ENCODE measurements at regions not wholly inside any gene's neighbourhood (a gene's known extent, or its start where the extent isn't known, plus 50 kb on each side); places are given as distances from the start of the nearest gene placed in this dataset.
"Not testable (repeated sequence)": the region's sequence is repeated elsewhere in the genome, so short reads cannot be mapped to it uniquely, and the experiment has no call there.

- DNase-seq (ENCODE audit: low read depth) = no peak
These were observed 303.5 kb downstream of the TBC1D4 start for GRCh38 chr13:75178436-75178835.

- DNase-seq (ENCODE audit: low read depth) = no peak
These were observed 306.4 kb downstream of the TBC1D4 start for GRCh38 chr13:75175575-75175974.

GRCh38 chr13:75175097-75175496 is 306.9 kb downstream of the TBC1D4 start:
- DNase-seq (ENCODE audit: low read depth) = not testable (repeated sequence)

GRCh38 chr13:75174481-75174880 is 307.5 kb downstream of the TBC1D4 start:
- no peak for DNase-seq (ENCODE audit: low read depth)

DNA sequence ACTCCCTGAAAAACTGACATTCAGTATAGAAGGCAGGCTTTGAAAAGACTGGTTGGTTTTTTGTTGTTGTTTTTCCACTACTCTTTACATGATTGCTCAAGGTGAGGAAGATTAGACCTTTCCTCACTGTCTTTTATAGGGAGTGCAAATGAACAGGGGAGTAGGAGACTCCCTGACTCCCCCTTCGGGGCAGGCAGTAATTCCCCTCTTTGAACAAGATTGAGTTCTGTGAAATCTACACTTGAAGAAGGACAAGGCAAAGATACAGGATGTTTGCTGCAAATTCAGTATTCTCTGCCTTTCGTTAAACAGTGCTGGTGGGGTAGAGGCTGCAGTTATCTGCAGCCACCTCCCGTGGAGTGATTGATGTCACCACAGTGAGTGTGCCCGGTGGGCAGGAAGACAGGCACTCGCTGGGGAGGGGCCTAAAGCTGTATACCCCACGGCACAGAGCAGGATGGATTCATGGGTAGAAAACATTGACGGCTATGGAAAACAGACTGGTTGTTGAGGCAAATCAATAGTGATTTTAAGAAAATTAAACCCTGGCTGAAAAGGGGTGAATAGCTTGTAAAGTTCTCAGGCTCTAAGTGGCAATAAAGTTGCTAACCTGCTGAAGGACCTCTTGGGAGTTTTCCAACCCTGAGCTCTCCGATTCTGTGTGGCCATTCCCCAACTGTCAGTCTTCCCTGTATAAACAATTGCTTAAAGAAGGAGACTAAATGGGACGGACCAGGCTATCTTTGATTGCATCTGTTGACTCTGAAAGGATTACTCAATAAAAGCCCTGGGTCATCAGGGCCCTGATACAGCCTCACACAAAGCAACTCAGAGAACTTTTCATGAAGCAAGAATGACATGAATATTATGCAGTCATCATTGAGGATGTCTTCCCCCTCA is 308.3 kb downstream of the TBC1D4 start:
- no peak for DNase-seq (ENCODE audit: low read depth)

DNA sequence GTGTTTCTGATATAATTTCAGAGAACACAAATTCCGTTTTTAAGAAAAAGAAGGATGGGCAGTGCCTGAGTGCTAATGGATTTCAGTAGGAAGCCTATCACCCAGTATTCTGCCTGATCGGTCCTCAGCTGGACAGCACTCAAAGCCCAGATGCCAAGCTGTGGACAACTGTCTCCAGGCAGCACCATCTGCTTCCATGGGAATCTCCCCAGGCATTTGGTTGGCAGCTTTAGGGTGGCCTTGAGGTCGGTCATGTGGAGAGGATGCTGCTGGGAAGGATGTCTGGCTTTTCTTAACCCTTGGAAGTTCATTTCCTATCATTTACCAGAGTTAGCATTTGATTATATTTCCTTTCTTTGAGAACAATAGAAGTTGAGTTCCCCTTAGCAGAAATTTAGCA is 311.7 kb downstream of the TBC1D4 start:
- DNase-seq (ENCODE audit: low read depth) = no peak

GRCh38 chr13:75165543-75166230 is 316.3 kb downstream of the TBC1D4 start:
- DNase-seq (ENCODE audit: low read depth) = no peak

- no peak for DNase-seq (ENCODE audit: low read depth)
These were observed 320.2 kb downstream of the TBC1D4 start for GRCh38 chr13:75161804-75162203.

GRCh38 chr13:75160984-75161383 is 321.0 kb downstream of the TBC1D4 start:
- DNase-seq (ENCODE audit: low read depth) = no peak

DNA sequence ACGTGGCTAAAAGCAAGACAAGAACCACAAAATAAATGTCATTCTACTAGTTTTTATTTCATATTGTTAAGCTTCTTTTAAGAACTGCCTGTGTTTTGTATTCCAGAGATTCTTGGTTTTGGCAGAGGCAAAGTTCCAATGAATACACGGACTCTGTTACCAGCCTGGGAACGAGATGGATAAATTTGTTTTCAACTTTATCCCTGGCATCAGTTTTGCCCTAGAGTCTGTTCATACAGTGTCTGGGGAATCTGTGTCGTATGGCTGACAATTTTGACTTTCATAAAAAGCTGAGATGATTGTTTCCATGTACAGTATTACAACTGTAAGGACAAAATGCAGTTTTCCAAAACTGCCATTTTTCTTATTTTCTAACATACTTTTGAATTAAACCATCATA is 327.6 kb downstream of the TBC1D4 start:
- DNase-seq (ENCODE audit: low read depth) = no peak

- DNase-seq (ENCODE audit: low read depth) = no peak
These were observed 328.1 kb downstream of the TBC1D4 start for GRCh38 chr13:75153834-75154233.

GRCh38 chr13:75153386-75153785 is 328.6 kb downstream of the TBC1D4 start:
- no peak for DNase-seq (ENCODE audit: low read depth)

DNA sequence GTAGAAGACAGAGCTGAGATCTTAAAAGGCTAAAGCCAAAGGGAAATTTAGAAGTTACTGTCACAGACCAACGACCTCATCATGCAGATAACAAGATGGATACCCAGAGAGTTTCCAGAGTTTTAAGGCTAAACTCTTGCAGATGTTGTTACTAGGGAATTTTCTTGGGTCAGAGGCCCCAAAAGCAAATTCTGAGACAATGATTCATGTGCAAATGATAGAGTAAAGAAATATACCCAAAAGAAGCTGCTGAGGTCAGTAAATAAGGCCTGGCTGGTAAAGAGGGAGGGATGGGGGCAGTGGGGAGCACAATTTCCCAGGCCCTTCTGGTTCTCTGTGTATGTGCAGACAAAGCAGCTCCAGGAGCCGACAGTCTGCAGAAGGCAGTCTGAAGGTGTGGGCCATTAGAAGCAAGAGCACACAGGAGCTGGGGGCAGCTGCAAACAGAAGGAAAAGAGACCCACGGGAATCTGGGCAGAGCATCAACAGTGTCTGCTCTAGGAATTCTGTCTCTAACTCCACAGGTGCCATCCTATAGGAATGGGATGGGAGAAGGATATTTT is 330.8 kb downstream of the TBC1D4 start:
- DNase-seq (ENCODE audit: low read depth) = no peak

- no peak for DNase-seq (ENCODE audit: low read depth)
These were observed 332.2 kb downstream of the TBC1D4 start for GRCh38 chr13:75149776-75150175.

DNA sequence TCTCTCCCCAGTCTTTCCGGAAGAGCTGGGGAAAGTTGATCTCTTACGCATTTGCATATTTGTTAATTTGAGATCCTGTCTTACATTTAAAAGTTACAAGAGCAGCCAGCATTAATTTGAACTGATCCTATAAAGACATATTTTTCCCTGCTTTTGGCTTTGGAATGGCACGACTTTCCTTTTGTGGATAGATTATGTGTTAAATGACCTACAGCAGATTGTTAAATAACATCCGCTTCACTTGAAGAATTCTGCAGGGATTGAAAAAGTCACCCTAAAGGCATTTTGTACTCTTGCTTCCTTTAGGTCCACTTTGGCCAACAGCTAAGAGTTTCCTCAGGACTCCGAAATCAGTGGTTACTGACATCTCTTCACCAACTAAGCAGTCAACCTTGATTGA is 334.0 kb downstream of the TBC1D4 start:
- no peak for DNase-seq (ENCODE audit: low read depth)

DNA sequence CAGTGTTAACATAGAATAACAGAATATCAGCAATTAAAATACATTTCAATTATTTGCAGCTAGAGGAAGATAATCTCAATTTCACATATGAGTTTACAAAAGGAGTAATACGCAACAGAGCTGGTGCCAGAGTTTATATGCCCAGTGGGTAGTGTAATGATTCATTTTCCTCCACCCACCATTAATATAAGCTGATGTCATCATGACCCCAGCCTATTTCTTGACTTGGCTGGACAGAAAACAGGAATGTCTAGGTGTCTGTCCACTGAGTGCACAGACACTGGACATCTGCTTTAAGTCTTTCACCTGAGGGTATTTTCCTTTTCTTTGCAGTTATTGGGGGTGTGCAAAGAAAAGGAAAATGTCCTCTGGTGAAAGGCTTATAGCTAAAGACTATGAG is 335.5 kb downstream of the TBC1D4 start:
- DNase-seq (ENCODE audit: low read depth) = no peak

DNA sequence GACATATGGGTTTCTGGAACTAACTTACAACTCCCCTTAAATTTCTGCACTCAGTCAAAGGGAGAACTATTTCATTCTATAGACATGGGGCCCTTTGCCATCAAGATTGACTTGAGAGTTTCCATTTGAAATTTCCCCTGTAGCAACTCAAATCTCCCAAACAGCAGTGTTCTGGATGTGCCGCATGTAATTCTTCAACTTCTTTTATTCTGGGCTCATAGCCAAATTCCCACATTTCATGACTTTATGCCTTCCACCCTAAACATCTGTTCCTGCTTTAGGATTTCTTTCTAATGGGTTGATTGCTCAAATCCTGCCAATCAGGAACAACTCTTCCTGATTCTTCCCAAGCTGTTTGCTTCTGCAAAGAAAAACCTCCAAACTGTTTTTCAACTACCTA is 336.0 kb downstream of the TBC1D4 start:
- DNase-seq (ENCODE audit: low read depth) = no peak

- DNase-seq (ENCODE audit: low read depth) = no peak
These were observed 342.7 kb downstream of the TBC1D4 start for GRCh38 chr13:75139291-75139690.

DNA sequence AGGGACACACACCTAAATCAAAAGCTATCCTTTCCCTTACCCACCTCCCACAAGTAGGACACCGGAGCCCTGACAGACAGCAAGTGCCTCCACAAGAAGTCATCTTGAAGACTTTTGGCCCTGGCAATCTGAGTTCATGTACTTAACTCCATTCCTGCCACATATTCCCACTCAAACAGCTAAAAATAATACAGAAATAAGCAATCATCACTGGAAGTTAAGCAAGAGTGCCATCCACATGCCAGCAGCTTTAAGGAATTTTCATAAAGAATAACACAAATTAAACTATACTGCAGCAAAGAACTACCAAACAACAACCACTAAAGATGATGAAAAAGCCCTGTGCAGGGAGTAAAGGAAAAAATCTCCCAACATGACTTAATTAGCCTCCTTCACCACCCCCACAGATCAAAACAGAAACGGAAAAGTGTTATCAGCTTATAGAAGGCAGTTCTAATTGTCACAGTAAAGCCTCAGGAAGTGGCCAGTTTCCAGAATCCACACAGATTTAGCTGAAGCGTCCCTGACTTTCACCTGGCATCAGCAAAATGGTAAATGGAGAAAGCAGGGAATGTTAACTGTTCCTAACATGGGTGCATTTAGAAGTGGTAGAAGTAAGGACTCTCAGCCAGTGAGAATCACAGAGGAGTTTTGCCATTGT is 343.9 kb downstream of the TBC1D4 start:
- DNase-seq (ENCODE audit: low read depth) = no peak

- no peak for DNase-seq (ENCODE audit: low read depth)
These were observed 345.8 kb downstream of the TBC1D4 start for GRCh38 chr13:75136151-75136550.

DNA sequence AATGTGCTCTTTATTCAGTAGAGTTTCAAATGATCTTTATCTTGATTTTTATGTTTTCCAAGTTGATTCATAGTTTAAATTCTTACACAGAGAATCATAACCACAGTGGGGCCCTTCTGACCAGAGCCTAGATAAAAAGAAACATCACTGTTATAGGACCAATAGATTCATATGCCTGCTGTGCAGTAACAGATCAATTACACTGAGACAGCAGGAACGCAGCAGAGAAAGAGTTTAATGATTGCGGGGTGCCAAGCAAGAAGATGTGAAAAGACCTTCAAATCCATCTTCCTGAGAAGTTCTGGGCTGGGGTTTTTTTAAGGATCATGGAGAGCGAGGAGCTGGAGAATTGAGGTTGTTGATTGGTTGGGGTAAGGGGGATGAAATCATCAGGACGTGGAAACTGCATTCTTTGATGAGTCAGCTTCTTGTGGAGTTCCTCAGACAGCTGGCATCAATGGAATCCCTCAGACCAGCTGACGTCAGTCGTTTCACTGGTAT is 346.6 kb downstream of the TBC1D4 start:
- no peak for DNase-seq (ENCODE audit: low read depth)
